NB4 (cell line): ENCODE measurements at regions not wholly inside any gene's neighbourhood (a gene's known extent, or its start where the extent isn't known, plus 50 kb on each side); places are given as distances from the start of the nearest gene placed in this dataset.

ENCODE experiments used
- CTCF ChIP-seq: IDR thresholded peaks from one replicate; pipeline ENCODE4 v1.5.1; 2012; ENCODE audit warnings: low read depth, low read length
- MYC ChIP-seq: IDR thresholded peaks from 2 replicates; pipeline ENCODE4 v1.6.1; 2011; ENCODE audit warnings: low read depth, low read length
- POLR2A ChIP-seq: IDR thresholded peaks from 2 replicates; pipeline ENCODE4 v1.6.1; 2011; ENCODE audit warnings: mild to moderate bottlenecking; ENCODE audit not compliant: insufficient read length; ENCODE audit errors: extremely low read depth
- TF ChIP-seq, protein P1 (sequence below): IDR thresholded peaks from 2 replicates; pipeline ENCODE4 v1.6.1; 2011; ENCODE audit warnings: low read depth, low read length

DNA sequence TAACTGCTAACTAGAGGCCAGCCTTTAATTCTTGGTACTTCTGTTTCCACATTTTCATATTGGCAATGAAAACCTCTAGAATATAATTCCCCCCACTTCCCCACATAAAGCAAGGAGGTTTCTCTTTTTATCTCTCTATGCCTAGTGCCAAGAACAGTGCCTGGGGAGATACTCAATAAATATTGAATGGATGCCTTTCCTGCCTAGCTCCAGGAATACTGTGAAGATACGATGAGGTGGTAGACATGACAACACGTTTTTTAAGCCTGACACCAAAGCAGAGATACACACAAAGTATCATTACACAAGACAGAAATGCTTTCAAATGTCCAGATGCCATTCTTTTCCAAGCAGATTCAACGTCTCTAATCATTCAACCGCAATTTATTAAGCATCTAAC, 535.5 kb downstream of the XIRP2 start:
- no peak for TF ChIP-seq CTCF
- no peak for TF ChIP-seq POLR2A
- TF ChIP-seq, protein P1, sequence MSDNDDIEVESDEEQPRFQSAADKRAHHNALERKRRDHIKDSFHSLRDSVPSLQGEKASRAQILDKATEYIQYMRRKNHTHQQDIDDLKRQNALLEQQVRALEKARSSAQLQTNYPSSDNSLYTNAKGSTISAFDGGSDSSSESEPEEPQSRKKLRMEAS: no peak
- no peak for TF ChIP-seq MYC
